IPS-15b (cell line): ENCODE measurements at regions not wholly inside any gene's neighbourhood (a gene's known extent, or its start where the extent isn't known, plus 50 kb on each side); places are given as distances from the start of the nearest gene placed in this dataset.

Source experiments
- H3K27me3 ChIP-seq: one replicate; pipeline ENCODE4 v1.6.1; 2013; ENCODE audit warnings: low read length; ENCODE audit not compliant: control insufficient read depth, insufficient read depth
- H3K36me3 ChIP-seq: one replicate; pipeline ENCODE4 v1.6.1; 2013; ENCODE audit warnings: low read length; ENCODE audit not compliant: control insufficient read depth, insufficient read depth
- H3K4me1 ChIP-seq: one replicate; pipeline ENCODE4 v1.6.1; 2013; ENCODE audit warnings: mild to moderate bottlenecking, low read length; ENCODE audit not compliant: control insufficient read depth, insufficient read depth
- H3K4me3 ChIP-seq: one replicate; pipeline ENCODE4 v1.5.1; 2013; ENCODE audit warnings: low read depth, low read length
- H3K9ac ChIP-seq: one replicate; pipeline ENCODE4 v1.6.1; 2013; ENCODE audit warnings: low read depth, mild to moderate bottlenecking, low read length
- H3K9me3 ChIP-seq: one replicate; pipeline ENCODE4 v1.6.1; 2013; ENCODE audit warnings: mild to moderate bottlenecking, low read length; ENCODE audit not compliant: control insufficient read depth, insufficient read depth

DNA sequence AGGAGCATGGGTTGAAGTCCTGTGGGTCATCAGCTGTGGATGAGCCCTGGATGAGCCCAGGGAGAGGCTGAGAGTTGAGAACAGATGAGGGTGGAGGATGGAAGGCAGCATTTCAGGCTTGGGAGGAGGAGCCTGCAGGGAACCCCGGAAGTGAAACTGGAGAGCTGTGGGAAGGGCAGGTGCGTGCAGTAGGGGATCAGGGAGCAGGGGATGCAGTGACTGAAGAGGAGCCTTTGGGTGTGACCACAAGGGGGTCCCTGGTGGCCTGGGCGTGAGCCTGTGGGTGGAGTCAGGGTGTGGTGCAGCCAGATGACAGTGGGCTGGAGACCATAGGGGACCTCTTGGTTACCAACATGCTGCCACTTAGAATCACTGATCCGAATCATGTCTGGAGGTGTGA is 115.5 kb downstream of the PAPOLA start:
- Histone ChIP-seq H3K9ac (no peak overlapping the region), H3K4me3 (no peak overlapping the region), H3K9me3 (no peaks in the 10 kb centered on the region), H3K4me1 (no peaks in the 10 kb centered on the region), H3K27me3 (peaks cover 2% of the 10 kb centered on the region), H3K36me3 (no peaks in the 10 kb centered on the region)

DNA sequence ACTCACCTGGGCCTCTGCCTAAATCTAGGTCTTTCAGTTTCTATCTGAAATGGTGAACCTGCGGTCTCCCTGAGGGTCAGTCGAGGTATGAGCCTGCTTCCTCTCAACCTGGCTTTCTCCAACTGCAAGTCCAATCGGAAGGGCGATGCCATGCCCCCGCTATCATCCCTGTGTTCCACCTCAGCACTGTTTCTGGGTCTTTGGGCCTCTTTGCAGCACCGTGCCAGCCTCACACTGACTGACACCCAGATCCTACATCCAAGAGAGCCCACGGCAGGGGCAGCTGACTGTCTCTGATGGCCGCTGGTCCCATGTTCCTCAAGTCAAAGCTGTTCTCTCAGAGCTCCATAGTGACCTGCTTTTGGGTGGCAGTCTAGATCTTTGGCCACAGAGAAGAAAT is 120.7 kb downstream of the PAPOLA start:
- no peaks in the 10 kb centered on the region for H3K9me3 ChIP-seq
- H3K27me3 ChIP-seq, result peaks cover 3% of the 10 kb centered on the region
- no peak overlapping the region for H3K4me3 ChIP-seq
- peaks cover 2% of the 10 kb centered on the region for H3K4me1 ChIP-seq
- H3K36me3 ChIP-seq, result no peaks in the 10 kb centered on the region
- no peak overlapping the region for H3K9ac ChIP-seq

DNA sequence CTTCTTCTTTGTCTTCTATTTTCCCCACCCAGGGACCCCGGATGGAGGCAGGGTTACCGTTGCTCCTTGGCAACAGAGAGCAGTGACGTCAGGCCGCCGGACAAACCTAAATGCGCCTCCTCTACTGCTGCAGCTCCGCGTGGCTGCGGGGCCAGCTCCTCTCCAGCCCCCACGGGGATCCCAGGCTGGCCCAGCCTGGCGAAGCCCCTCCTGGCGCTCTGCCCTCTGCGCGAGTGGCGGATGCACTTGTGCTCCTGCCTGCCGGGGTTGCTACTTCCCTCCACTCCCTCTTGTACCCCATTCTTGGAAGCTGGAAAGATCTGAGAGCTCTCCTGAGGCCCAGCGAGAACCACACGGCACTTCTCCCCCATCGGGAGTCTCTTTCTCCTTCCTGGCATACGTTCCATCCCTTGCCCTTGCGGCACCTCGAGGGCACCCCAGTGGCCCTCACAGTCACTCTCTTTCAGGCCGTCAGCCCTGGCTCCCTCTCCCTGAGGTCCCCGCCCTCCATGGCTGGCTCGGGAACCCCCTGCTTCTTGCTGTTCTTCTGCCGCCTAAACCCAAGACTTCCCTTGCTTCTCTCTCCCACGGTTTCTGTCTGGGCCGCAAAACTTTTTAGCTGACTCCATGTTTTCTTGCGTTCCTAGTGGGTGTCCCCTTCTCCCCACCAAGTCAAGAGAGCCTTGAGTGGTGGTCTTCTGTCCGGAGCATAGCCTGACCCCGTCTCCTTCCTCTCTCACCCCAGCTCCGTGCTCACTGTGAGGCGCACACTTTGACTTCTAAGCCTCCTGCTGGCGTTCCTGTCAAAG is 121.7 kb downstream of the PAPOLA start:
- Histone ChIP-seq H3K36me3 (no peaks in the 10 kb centered on the region), H3K9ac (no peak overlapping the region), H3K4me1 (peaks cover 2% of the 10 kb centered on the region), H3K9me3 (no peaks in the 10 kb centered on the region), H3K27me3 (peaks cover 3% of the 10 kb centered on the region), H3K4me3 (no peak overlapping the region)

DNA sequence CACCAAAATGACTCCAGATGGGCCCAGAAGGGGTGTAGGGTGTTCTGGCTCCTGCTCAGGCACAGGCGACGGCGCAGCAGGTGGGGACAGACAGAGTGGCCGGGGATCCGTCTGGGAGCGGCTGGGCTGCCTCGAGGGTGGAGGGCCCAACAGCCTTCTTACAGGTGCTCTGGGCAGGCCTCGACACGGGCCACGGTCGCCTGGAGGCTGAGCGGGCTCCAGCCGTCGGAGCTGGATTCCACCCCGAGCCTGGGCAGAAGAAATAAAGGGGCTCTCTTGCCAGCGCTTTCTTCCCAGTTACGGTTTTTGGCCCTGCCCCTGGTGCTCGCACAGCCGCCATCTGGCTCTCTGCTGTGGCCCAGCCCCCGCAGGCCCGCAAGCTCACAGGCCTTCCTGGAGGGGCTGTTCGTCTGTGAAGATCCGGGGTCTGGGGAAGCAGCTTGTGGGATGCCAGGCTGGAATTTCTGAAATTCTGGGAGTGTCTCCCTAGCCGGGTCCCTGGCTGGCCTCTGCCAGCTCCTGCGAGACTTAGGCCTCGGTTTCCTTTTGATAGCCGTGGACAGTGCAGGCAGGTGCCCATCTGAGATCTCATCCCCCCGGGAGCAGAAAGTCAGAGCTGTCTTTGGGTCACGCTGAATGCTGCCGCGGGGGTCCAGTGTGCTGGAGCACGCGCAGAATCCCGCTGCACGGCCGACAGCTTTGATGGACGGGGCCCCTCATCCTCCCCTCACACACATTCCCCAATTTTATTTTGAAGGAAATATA is 122.7 kb downstream of the PAPOLA start:
- Histone ChIP-seq H3K9ac (no peak overlapping the region), H3K27me3 (peaks cover 3% of the 10 kb centered on the region), H3K36me3 (no peaks in the 10 kb centered on the region)

DNA sequence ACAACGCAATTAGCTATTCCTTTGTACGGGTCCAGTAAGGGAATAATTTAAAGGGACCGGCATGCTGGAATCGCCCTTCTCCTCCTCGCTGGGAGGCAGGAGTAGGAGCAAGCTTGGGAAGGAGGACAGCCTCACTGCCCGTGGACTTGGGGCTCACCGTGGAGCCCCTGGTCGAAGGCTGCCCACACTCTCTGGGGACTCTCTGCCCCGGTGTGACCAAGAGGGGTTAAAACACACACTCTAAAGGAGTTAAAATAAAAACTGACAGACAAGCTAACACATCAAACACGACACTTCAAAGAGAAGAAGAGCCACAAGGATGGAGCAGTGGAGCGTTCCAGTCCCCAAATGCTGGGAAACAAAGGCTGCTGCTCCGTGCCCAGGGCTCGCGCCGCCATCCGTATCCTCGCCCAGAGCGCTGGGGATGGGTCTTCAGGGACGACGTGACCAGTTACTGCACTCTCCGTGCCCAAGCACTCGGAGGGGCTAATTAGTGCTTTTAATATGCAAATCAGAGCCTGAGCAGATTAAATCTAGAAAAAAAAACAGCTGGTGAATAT is 123.3 kb downstream of the PAPOLA start:
- H3K9me3 ChIP-seq, result no peaks in the 10 kb centered on the region
- H3K4me3 ChIP-seq, result no peak overlapping the region
- no peaks in the 10 kb centered on the region for H3K36me3 ChIP-seq
- no peak overlapping the region for H3K9ac ChIP-seq
- peaks cover 3% of the 10 kb centered on the region for H3K27me3 ChIP-seq
- H3K4me1 ChIP-seq, result peaks cover 2% of the 10 kb centered on the region

More for the DNA sequence above, 122.7 kb downstream of the PAPOLA start:
- Histone ChIP-seq H3K4me1 (peaks cover 2% of the 10 kb centered on the region), H3K4me3 (no peak overlapping the region), H3K9me3 (no peaks in the 10 kb centered on the region)

DNA sequence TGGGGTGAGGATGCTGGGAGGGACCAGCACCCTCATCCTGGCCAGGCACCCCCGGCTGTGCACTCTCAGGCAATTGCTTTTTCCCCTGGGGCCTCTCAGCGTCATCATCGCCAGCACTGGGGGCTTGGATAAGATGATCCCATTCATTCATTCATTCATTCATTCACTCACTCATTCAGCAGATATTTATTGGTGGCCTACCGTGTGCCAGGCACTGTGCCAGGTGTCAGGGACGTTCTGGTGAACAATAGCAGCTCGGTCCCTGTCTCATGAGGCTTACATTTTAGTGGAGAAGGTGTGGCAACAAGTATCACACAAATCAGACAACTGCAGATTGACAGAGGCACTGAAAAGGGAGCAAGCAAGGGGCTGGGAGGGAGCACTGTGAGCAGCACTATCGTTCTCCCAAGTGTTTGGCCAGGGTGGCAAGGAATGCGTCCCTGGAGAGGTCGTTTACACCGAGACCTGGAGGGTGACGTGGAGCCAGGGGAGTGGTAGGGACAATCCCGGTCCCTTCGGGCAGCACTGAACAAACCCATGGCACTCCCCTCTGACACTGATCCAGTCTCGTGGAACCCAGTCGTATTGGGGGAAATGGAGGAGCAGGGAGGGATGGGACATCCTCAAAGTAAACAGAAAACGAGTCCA is 124.1 kb downstream of the PAPOLA start:
- Histone ChIP-seq H3K36me3 (no peaks in the 10 kb centered on the region), H3K9me3 (no peaks in the 10 kb centered on the region), H3K4me1 (peaks cover 2% of the 10 kb centered on the region), H3K27me3 (peaks cover 3% of the 10 kb centered on the region), H3K9ac (no peak overlapping the region), H3K4me3 (no peak overlapping the region)

DNA sequence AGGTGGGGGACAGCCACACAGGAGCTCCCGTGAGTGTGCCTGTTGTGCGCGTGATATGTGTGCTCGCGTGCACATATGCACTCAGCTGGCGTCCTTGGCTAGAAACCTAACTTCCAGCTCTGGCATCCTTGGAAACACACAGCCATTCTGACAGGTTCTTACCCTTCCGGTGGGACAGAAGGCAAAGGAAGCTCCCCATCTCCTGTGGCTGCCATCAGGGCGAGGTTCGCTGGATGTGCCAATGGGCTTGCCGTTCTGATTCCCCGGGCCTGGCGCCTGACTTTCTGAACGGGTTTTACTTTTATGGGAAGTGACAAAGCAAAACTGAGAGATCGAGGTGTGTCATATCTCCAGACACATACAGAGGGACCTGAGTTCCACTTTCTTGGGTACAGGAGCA is 124.7 kb downstream of the PAPOLA start:
- H3K27me3 ChIP-seq, result peaks cover 3% of the 10 kb centered on the region
- no peaks in the 10 kb centered on the region for H3K9me3 ChIP-seq
- H3K4me1 ChIP-seq, result peaks cover 2% of the 10 kb centered on the region
- H3K4me3 ChIP-seq, result no peak overlapping the region
- H3K9ac ChIP-seq, result no peak overlapping the region
- no peaks in the 10 kb centered on the region for H3K36me3 ChIP-seq

DNA sequence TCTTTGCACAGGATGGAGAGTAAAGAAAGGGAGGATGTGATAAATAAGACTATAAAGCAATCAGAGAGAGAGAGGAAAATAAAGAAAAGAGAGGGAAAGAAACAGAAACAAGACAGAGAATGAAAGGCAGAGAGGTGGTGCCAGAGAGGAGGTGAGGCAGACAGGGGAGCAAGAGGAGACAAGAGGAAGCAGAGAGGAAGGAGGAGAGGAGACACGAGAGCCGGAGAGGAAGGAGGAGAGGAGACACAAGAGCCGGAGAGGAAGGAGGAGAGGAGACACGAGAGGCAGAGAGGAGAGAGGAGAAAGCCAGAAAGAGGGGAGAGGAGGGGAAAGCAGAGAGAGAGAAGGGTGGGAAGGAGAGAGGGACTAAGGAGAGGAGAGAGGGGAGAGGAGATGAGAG is 125.2 kb downstream of the PAPOLA start:
- no peaks in the 10 kb centered on the region for H3K36me3 ChIP-seq
- H3K9ac ChIP-seq, result no peak overlapping the region
- H3K4me1 ChIP-seq, result peaks cover 2% of the 10 kb centered on the region
- H3K9me3 ChIP-seq, result no peaks in the 10 kb centered on the region
- H3K27me3 ChIP-seq, result peaks cover 3% of the 10 kb centered on the region
- H3K4me3 ChIP-seq, result no peak overlapping the region

DNA sequence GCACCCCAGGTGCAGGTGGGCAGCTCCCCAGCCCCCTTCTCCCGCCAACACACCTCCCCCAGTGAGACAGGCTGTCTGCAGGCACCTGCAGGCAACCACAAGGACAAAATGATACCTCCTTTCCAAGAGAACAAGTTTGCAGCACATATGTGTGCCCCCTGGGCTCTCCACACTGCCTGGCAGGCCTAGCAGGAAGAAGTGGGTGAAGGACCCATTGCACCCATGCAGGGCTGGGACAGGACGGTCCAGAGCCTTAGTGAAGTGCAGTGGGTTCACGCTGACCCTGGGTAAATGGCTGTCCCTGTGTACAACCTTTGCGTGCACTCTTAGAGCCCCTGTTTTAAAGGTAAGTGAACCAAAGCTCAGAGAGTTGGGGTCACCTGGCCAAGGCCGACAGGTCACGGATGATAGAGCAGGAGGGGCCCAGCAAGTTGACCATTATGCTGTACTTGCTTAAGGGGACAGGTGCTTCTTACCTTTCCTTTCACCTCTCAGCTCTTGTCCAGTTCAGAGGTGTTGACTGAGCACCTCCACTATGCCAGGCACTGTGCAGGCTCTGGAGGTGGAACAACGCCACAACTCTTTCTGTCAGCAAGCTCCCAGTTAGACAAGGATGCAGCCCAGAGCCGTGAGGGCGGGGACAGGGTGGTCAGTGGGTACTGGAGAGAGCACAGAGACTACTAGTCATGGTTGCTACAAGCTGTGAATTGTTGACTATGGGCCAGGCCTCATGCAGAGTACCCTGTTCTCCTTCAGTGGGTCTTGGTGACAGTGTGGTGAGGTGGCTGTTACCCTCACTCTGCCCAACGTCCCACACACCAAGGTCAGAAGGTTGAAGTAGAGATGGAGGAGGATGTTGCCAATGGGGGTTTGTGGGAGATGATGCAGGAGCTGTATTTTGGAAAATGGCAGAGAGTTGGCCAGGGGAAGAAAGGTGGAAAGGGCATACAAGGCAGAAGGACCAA is 125.9 kb downstream of the PAPOLA start:
- H3K9me3 ChIP-seq, result no peaks in the 10 kb centered on the region
- no peak overlapping the region for H3K4me3 ChIP-seq
- no peak overlapping the region for H3K9ac ChIP-seq
- H3K27me3 ChIP-seq, result no peaks in the 10 kb centered on the region
- H3K36me3 ChIP-seq, result no peaks in the 10 kb centered on the region
- peaks cover 2% of the 10 kb centered on the region for H3K4me1 ChIP-seq

DNA sequence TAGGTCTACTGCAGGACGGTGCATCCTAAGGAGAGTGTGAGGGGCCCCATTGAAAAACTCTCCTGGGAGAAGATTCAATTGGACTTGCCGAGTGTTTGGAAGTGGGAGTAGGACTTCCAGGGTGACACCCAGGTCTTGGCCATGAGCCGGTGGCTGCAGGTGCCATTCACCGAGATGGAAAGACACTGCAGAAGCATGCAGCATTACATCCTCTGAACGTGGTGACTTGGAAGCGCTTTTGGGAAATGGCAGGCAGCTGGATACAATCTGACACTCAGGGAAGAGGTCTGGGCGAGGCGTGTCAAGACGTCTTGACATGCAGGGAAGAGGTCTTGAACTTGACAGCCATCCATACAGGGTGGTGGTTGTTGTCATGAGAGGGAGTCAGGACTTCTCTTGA is 126.9 kb downstream of the PAPOLA start:
- Histone ChIP-seq H3K27me3 (no peaks in the 10 kb centered on the region), H3K4me1 (peaks cover 1% of the 10 kb centered on the region)

More for the DNA sequence above, 126.9 kb downstream of the PAPOLA start:
- no peak overlapping the region for H3K4me3 ChIP-seq
- no peaks in the 10 kb centered on the region for H3K36me3 ChIP-seq
- no peak overlapping the region for H3K9ac ChIP-seq
- H3K9me3 ChIP-seq, result no peaks in the 10 kb centered on the region
